HepG2 (cell line): ENCODE measurements at regions not wholly inside any gene's neighbourhood (a gene's known extent, or its start where the extent isn't known, plus 50 kb on each side); places are given as distances from the start of the nearest gene placed in this dataset.

ENCODE experiments used
- ATAC-seq: fragments of 200-7000 bp; cut with Tn5 transposase; 3 replicates; pipeline ENCODE4 v1.9.1; 2020; ENCODE audit warnings: mild to moderate bottlenecking, moderate library complexity
- BruUV-seq: library from RNA; stranded (reverse); fragments of 400-500 nt; replicated peaks from 2 replicates; lab custom pipeline; 2021; lab: Mats Ljungman, UMichigan
- CTCF ChIA-PET: fragments of 300-600 bp; formaldehyde crosslinking; extraction: SDS; loops from one replicate; lab custom pipeline; 2021; ENCODE audit warnings: low total read pairs, inconsistent platforms, low intra/inter-chr PET ratio; lab: Yijun Ruan, JAX
- POLR2A ChIA-PET: fragments of 350-600 bp; sonication (Branson Sonifier 250); formaldehyde crosslinking; loops from one replicate; lab custom pipeline; 2020; ENCODE audit warnings: antibody characterized with exemption, inconsistent platforms; lab: Yijun Ruan, JAX
- DNase-seq: peaks from one replicate; pipeline ENCODE4 v3.0.0-alpha.2; 2015; ENCODE audit warnings: low spot score
- FAIRE-seq: peaks from 3 replicates; lab custom pipeline; 2011; peaks lifted over from hg19 to GRCh38; lab: Jason Lieb, UNC
- H2AFZ ChIP-seq: one replicate; pipeline ENCODE4 v1.6.1; 2011; ENCODE audit warnings: low read length, inconsistent platforms
- H3K27ac ChIP-seq: fragments of 300-600 bp; 3 replicates; pipeline ENCODE4 v1.8.0; 2011; ENCODE audit warnings: mixed run types, mild to moderate bottlenecking, mixed read lengths, low read length, inconsistent platforms; ENCODE audit not compliant: insufficient read depth; ENCODE audit errors: extremely low read length
- H3K27me3 ChIP-seq, 2 experiments: fragments of 200-600 bp in 1 of 2; 2 replicates in 1 of 2; 3 replicates in 1 of 2; pipeline versions ENCODE4 v1.6.0 to v1.8.0; 2011; ENCODE audit warnings: low read length in 2 of 2, mild to moderate bottlenecking in 2 of 2, moderate library complexity in 2 of 2, inconsistent platforms in 1 of 2; ENCODE audit not compliant: insufficient read depth in 2 of 2, control insufficient read depth in 1 of 2
- H3K36me3 ChIP-seq, 2 experiments: fragments of 200-600 bp in 1 of 2; replicated peaks in 1 of 2; 2 replicates in 1 of 2; 3 replicates in 1 of 2; pipeline versions ENCODE4 v1.5.1 to v1.8.0; 2011; ENCODE audit warnings: low read length in 2 of 2, inconsistent platforms in 1 of 2; ENCODE audit not compliant: insufficient read depth in 2 of 2, control insufficient read depth in 1 of 2
- H3K4me1 ChIP-seq: 2 replicates; pipeline ENCODE4 v1.5.1; 2012; ENCODE audit warnings: low read length, inconsistent platforms; ENCODE audit not compliant: insufficient read depth
- H3K4me2 ChIP-seq: 2 replicates; pipeline ENCODE4 v1.6.0; 2011; ENCODE audit warnings: low read depth, low read length, inconsistent platforms
- H3K4me3 ChIP-seq, 3 experiments: fragments of 200-600 bp in 1 of 3; sonication (generic), shearing (Covaris generic) in 1 of 3; replicated peaks in 1 of 3; 2 replicates each; pipeline ENCODE4 v1.5.1; 2011 to 2016; ENCODE audit warnings: low read length in 3 of 3, inconsistent platforms in 2 of 3, low read depth in 2 of 3, mild to moderate bottlenecking in 2 of 3, control low read depth in 1 of 3, mixed read lengths in 1 of 3; ENCODE audit not compliant: insufficient read depth in 1 of 3
- H3K79me2 ChIP-seq: one replicate; pipeline ENCODE4 v1.6.1; 2011; ENCODE audit warnings: low read length, inconsistent platforms; ENCODE audit not compliant: insufficient read depth
- H3K9ac ChIP-seq: 2 replicates; pipeline ENCODE4 v1.6.0; 2011; ENCODE audit warnings: mild to moderate bottlenecking, low read depth, low read length, inconsistent platforms; ENCODE audit not compliant: insufficient read depth
- H3K9me3 ChIP-seq: 2 replicates; pipeline ENCODE4 v1.5.1; 2012; ENCODE audit warnings: mild to moderate bottlenecking, low read length
- H4K20me1 ChIP-seq: 2 replicates; pipeline ENCODE4 v1.6.0; 2011; ENCODE audit warnings: inconsistent platforms, mild to moderate bottlenecking, low read length, moderate library complexity; ENCODE audit not compliant: insufficient read depth
- EZH2 ChIP-seq: conservative IDR thresholded peaks from 2 replicates; pipeline ENCODE4 v1.6.1; 2012; ENCODE audit warnings: mild to moderate bottlenecking, low read depth, low read length, moderate library complexity
- GTF3A ChIP-seq: sonication (generic); formaldehyde crosslinking; conservative IDR thresholded peaks from 2 replicates; pipeline ENCODE4 v1.4.0; 2020; ENCODE audit warnings: mild to moderate bottlenecking, missing genetic modification reagents
- IKZF4 ChIP-seq: sonication (generic); formaldehyde crosslinking; IDR thresholded peaks from 2 replicates; pipeline ENCODE4 v1.5.1; 2020; ENCODE audit warnings: borderline replicate concordance, mild to moderate bottlenecking, low read depth, missing genetic modification reagents; ENCODE audit errors: not compliant biosample characterization
- LBX2 ChIP-seq: sonication (generic); formaldehyde crosslinking; IDR thresholded peaks from 2 replicates; pipeline ENCODE4 v1.5.0; 2020; ENCODE audit warnings: missing genetic modification reagents, mild to moderate bottlenecking, borderline replicate concordance
- POLR2G ChIP-seq: fragments of 200-400 bp; formaldehyde crosslinking; IDR thresholded peaks from 2 replicates; pipeline ENCODE4 v1.6.1; 2018; ENCODE audit warnings: mild to moderate bottlenecking, low read depth, low read length, moderate library complexity
- RNF2 ChIP-seq: fragments of 450-650 bp; conservative IDR thresholded peaks from 2 replicates; pipeline ENCODE4 v1.6.1; 2016; ENCODE audit warnings: low read depth
- TBL1XR1 ChIP-seq: fragments of 150-350 bp; IDR thresholded peaks from 2 replicates; pipeline ENCODE4 v1.6.1; 2014; ENCODE audit warnings: borderline replicate concordance, low read length; ENCODE audit not compliant: partially characterized antibody
- XBP1 ChIP-seq: sonication (generic); formaldehyde crosslinking; IDR thresholded peaks from 2 replicates; pipeline ENCODE4 v1.5.0; 2020; ENCODE audit warnings: missing genetic modification reagents
- ZGPAT ChIP-seq: IDR thresholded peaks from 2 replicates; pipeline ENCODE4 v1.6.1; 2016; ENCODE audit warnings: mild to moderate bottlenecking
- ZKSCAN8 ChIP-seq: IDR thresholded peaks from 2 replicates; pipeline ENCODE4 v1.6.1; 2016; ENCODE audit warnings: borderline replicate concordance, missing genetic modification reagents, missing compliant biosample characterization
- ZNF282 ChIP-seq: fragments of 450-650 bp; IDR thresholded peaks from 2 replicates; pipeline ENCODE4 v1.6.1; 2018; ENCODE audit not compliant: partially characterized antibody
- WGBS: methylation state at CpG from one replicate; pipeline ENCODE4 v1.1.6; 2017; ENCODE audit warnings: low lambda C conversion rate; 5-methylcytosine and 5-hydroxymethylcytosine counted together
- in situ Hi-C: cut with HindIII; loops from 2 replicates; pipeline ENCODE4 v1.10.0; 2017; ENCODE audit warnings: low pct_unique_long_range_greater_than_20kb; ENCODE audit not compliant: extremely low pct_ligation_motif_present
- intact Hi-C: fragments of 100-400 bp; cut with micrococcal nuclease; formaldehyde crosslinking; loops from one replicate; pipeline ENCODE4 v1.10.0; 2022; ENCODE audit not compliant: unreplicated experiment

GRCh38 chr10:23742368-23742767, 303.5 kb downstream of the OTUD1 start:
- TF ChIP-seq RNF2 (no peak), ZNF282 (no peak), ZGPAT (CRISPR knock-in tag) (no peak), EZH2 (no peak), XBP1 (CRISPR knock-in tag) (no peak), TBL1XR1 (no peak), GTF3A (CRISPR knock-in tag) (no peak), LBX2 (no peak), POLR2G (no peak), ZKSCAN8 (CRISPR knock-in tag) (no peak), IKZF4 (CRISPR knock-in tag) (no peak)
- Histone ChIP-seq H2AFZ (no peak overlapping the region), H3K4me1 (no peaks in the 10 kb centered on the region), H3K27me3 (no peaks in the 10 kb centered on the region; a peak in 1 of 5 replicates), H3K4me2 (no peak overlapping the region), H3K36me3 (no peaks in the 10 kb centered on the region), H3K4me3 (no peak overlapping the region), H3K9me3 (no peaks in the 10 kb centered on the region), H3K27ac (no peak overlapping the region), H3K79me2 (no peaks in the 10 kb centered on the region), H3K9ac (no peak overlapping the region), H4K20me1 (no peaks in the 10 kb centered on the region)
- 12% methylated on average over 2 of the region's 2 CpGs for WGBS
- intact Hi-C loops (no loop called here), in situ Hi-C loops (no loop called here)
- DNase-seq (no peak), ATAC-seq (no peak), FAIRE-seq (no peak)
- ChIA-PET CTCF (no interaction called here), POLR2A (no interaction called here)
- no TSS peak for BruUV-seq
